ENCODE measurements at regions not wholly inside any gene's neighbourhood (a gene's known extent, or its start where the extent isn't known, plus 50 kb on each side); places are given as distances from the start of the nearest gene placed in this dataset.

GRCh38 chr16:11478431-11479119, 108.1 kb downstream of the LITAF start:
- TF ChIP-seq CEBPB (IDR thresholded peaks at IDR 0.05) (no peak), NFIC (IDR thresholded peaks at IDR 0.05) (no peak), MAX (IDR thresholded peaks at IDR 0.05) (no peak), EP300 (IDR thresholded peaks at IDR 0.05; ENCODE audit: borderline replicate concordance) (no peak), RAD21 (IDR thresholded peaks at IDR 0.05; ENCODE audit: low read depth) (no peak), CREB1 (IDR thresholded peaks at IDR 0.05; ENCODE audit: low read depth) (no peak), REST (IDR thresholded peaks at IDR 0.05; ENCODE audit: low read depth) (no peak), TAF1 (IDR thresholded peaks at IDR 0.05; ENCODE audit: low read depth) (no peak), ZBTB7A (IDR thresholded peaks at IDR 0.05; ENCODE audit: low read depth) (no peak), TEAD4 (IDR thresholded peaks at IDR 0.05) (no peak)
